H9 (cell line): ENCODE measurements at regions not wholly inside any gene's neighbourhood (a gene's known extent, or its start where the extent isn't known, plus 50 kb on each side); places are given as distances from the start of the nearest gene placed in this dataset.

Experiments
- DNase-seq: peaks from one replicate; pipeline ENCODE4 v3.0.0-alpha.2; 2017
- H2AFZ ChIP-seq: one replicate; pipeline ENCODE4 v1.6.1; 2013; ENCODE audit warnings: mild to moderate bottlenecking, low read length, control low read depth, moderate library complexity
- H2AK5ac ChIP-seq: 2 replicates; pipeline ENCODE4 v1.6.1; 2013; ENCODE audit warnings: low read length, control low read depth, mixed read lengths; ENCODE audit not compliant: insufficient read length
- H2BK120ac ChIP-seq: one replicate; pipeline ENCODE4 v1.6.1; 2013; ENCODE audit warnings: low read depth, mild to moderate bottlenecking, low read length, control low read depth, inconsistent platforms; ENCODE audit not compliant: poor library complexity, severe bottlenecking
- H2BK12ac ChIP-seq: 2 replicates; pipeline ENCODE4 v1.6.1; 2013; ENCODE audit warnings: low read length, control low read depth, mixed read lengths, low read depth; ENCODE audit not compliant: insufficient read length
- H2BK15ac ChIP-seq: 2 replicates; pipeline ENCODE4 v1.6.1; 2013; ENCODE audit warnings: low read depth, low read length, control low read depth
- H2BK20ac ChIP-seq: one replicate; pipeline ENCODE4 v1.6.1; 2013; ENCODE audit warnings: low read depth, mild to moderate bottlenecking, low read length, control low read depth, inconsistent platforms; ENCODE audit not compliant: poor library complexity, severe bottlenecking
- H2BK5ac ChIP-seq: 2 replicates; pipeline ENCODE4 v1.6.1; 2013; ENCODE audit warnings: low read length, control low read depth, mixed read lengths; ENCODE audit not compliant: insufficient read length
- H3K14ac ChIP-seq: 2 replicates; pipeline ENCODE4 v1.6.1; 2013; ENCODE audit warnings: low read length, control low read depth; ENCODE audit not compliant: insufficient read depth
- H3K18ac ChIP-seq: 2 replicates; pipeline ENCODE4 v1.6.1; 2013; ENCODE audit warnings: low read depth, mild to moderate bottlenecking, mixed read lengths, low read length, control low read depth; ENCODE audit not compliant: insufficient read length
- H3K23ac ChIP-seq: 2 replicates; pipeline ENCODE4 v1.6.1; 2013; ENCODE audit warnings: low read length, control low read depth, mixed read lengths, low read depth; ENCODE audit not compliant: insufficient read length
- H3K23me2 ChIP-seq: 2 replicates; pipeline ENCODE4 v1.6.1; 2013; ENCODE audit warnings: low read depth, mild to moderate bottlenecking, mixed read lengths, low read length, control low read depth; ENCODE audit not compliant: insufficient read length, poor library complexity, severe bottlenecking
- H3K27ac ChIP-seq: 2 replicates; pipeline ENCODE4 v1.5.1; 2013; ENCODE audit warnings: low read length, control low read depth, mixed read lengths, low read depth; ENCODE audit not compliant: insufficient read length
- H3K27me3 ChIP-seq: 2 replicates; pipeline ENCODE4 v1.6.1; 2013; ENCODE audit warnings: low read length, control low read depth, inconsistent platforms; ENCODE audit not compliant: insufficient read depth
- H3K4ac ChIP-seq: 2 replicates; pipeline ENCODE4 v1.6.1; 2013; ENCODE audit warnings: low read depth, mild to moderate bottlenecking, control low read depth, inconsistent platforms, low read length, moderate library complexity
- H3K4me1 ChIP-seq: 2 replicates; pipeline ENCODE4 v1.6.1; 2013; ENCODE audit warnings: low read length, control low read depth, inconsistent platforms; ENCODE audit not compliant: insufficient read depth
- H3K4me2 ChIP-seq: 2 replicates; pipeline ENCODE4 v1.6.1; 2013; ENCODE audit warnings: low read length, control low read depth, mixed read lengths; ENCODE audit not compliant: insufficient read length, insufficient read depth
- H3K56ac ChIP-seq: 2 replicates; pipeline ENCODE4 v1.6.1; 2013; ENCODE audit warnings: low read depth, mild to moderate bottlenecking, mixed read lengths, low read length, control low read depth; ENCODE audit not compliant: insufficient read length
- H3K79me1 ChIP-seq: 2 replicates; pipeline ENCODE4 v1.6.1; 2013; ENCODE audit warnings: low read depth, mild to moderate bottlenecking, moderate library complexity, low read length, control low read depth, inconsistent platforms; ENCODE audit not compliant: insufficient read depth, poor library complexity, severe bottlenecking
- H3K79me2 ChIP-seq: 2 replicates; pipeline ENCODE4 v1.6.1; 2013; ENCODE audit warnings: low read length, control low read depth, inconsistent platforms; ENCODE audit not compliant: insufficient read depth
- H3K9ac ChIP-seq: 2 replicates; pipeline ENCODE4 v1.6.1; 2013; ENCODE audit warnings: low read length, control low read depth, mixed read lengths; ENCODE audit not compliant: insufficient read length; ENCODE audit errors: extremely low read depth
- H3K9me3 ChIP-seq: one replicate; pipeline ENCODE4 v1.6.1; 2013; ENCODE audit warnings: low read depth, low read length, inconsistent platforms; ENCODE audit not compliant: control insufficient read depth
- H3T11ph ChIP-seq: one replicate; pipeline ENCODE4 v1.6.1; 2013; ENCODE audit warnings: mild to moderate bottlenecking, low read length, control low read depth, inconsistent platforms
- H4K20me1 ChIP-seq: one replicate; pipeline ENCODE4 v1.6.1; 2013; ENCODE audit not compliant: control insufficient read depth, insufficient read length, insufficient read depth
- H4K5ac ChIP-seq: 2 replicates; pipeline ENCODE4 v1.6.1; 2013; ENCODE audit warnings: low read depth, mild to moderate bottlenecking, mixed read lengths, low read length, control low read depth; ENCODE audit not compliant: insufficient read length
- H4K8ac ChIP-seq: replicated peaks from 2 replicates; pipeline ENCODE4 v1.6.1; 2013; ENCODE audit warnings: low read length, control low read depth, mixed read lengths, low read depth; ENCODE audit not compliant: insufficient read length
- H4K91ac ChIP-seq: 2 replicates; pipeline ENCODE4 v1.6.1; 2013; ENCODE audit warnings: low read depth, mild to moderate bottlenecking, moderate library complexity, mixed read lengths, low read length, control low read depth; ENCODE audit not compliant: insufficient read length
- H3K27ac Mint-ChIP-seq, 3 experiments: 2 replicates in 2 of 3; 3 replicates in 1 of 3; pipeline ENCODE4 v1.8.0; 2020 to 2021; ENCODE audit warnings: mixed read lengths in 3 of 3, mild to moderate bottlenecking in 1 of 3, moderate library complexity in 1 of 3
- H3K27me3 Mint-ChIP-seq: 2 replicates; pipeline ENCODE4 v1.8.0; 2021; ENCODE audit warnings: low read depth, mild to moderate bottlenecking, moderate library complexity, mixed read lengths
- H3K36me3 Mint-ChIP-seq, 3 experiments: 2 replicates in 2 of 3; 3 replicates in 1 of 3; pipeline ENCODE4 v1.8.0; 2020 to 2021; ENCODE audit warnings: low read depth in 3 of 3, mixed read lengths in 3 of 3; ENCODE audit not compliant: insufficient read depth in 1 of 3
- H3K4me1 Mint-ChIP-seq, 2 experiments: 2 replicates each; pipeline ENCODE4 v1.8.0; 2020; ENCODE audit warnings: mixed read lengths in 2 of 2
- H3K4me3 Mint-ChIP-seq, 2 experiments: 2 replicates in 1 of 2; 3 replicates in 1 of 2; pipeline ENCODE4 v1.8.0; 2020 to 2021; ENCODE audit warnings: mild to moderate bottlenecking in 2 of 2, mixed read lengths in 2 of 2, moderate library complexity in 1 of 2
- H3K9me3 Mint-ChIP-seq, 2 experiments: 2 replicates in 1 of 2; 3 replicates in 1 of 2; pipeline ENCODE4 v1.8.0; 2020; ENCODE audit warnings: mild to moderate bottlenecking in 2 of 2, mixed read lengths in 2 of 2, moderate library complexity in 1 of 2
- TF ChIP-seq, protein P1 (sequence below): fragments of 200-600 bp; sonication (generic); conservative IDR thresholded peaks from 3 replicates; pipeline ENCODE4 v1.8.0; 2021; ENCODE audit warnings: antibody characterized with exemption, mild to moderate bottlenecking

GRCh38 chr5:125109293-125109692 lies 362.9 kb upstream of the ZNF608 start:
- Mint-ChIP-seq H3K36me3 (peaks cover 0 to 4% (median 3%) of the 10 kb centered on the region in 3 experiments; a peak in 1 of 7 replicates), H3K4me3 (no peak overlapping the region), H3K9me3 (no peaks in the 10 kb centered on the region; a peak in 1 of 5 replicates), H3K27ac (no peak overlapping the region), H3K4me1 (peaks cover 0 to 3% of the 10 kb centered on the region in 2 experiments; a peak in 2 of 4 replicates), H3K27me3 (no peaks in the 10 kb centered on the region)
- Histone ChIP-seq H2BK20ac (no peak overlapping the region), H3K23ac (no peak overlapping the region), H4K5ac (no peak overlapping the region), H3K4ac (no peak overlapping the region), H2BK12ac (no peak overlapping the region), H2BK5ac (no peak overlapping the region), H4K91ac (no peak overlapping the region), H3K79me2 (no peaks in the 10 kb centered on the region), H2BK120ac (no peak overlapping the region), H4K8ac (no peak overlapping the region), H2AFZ (no peak overlapping the region), H3K79me1 (no peaks in the 10 kb centered on the region), H2AK5ac (no peak overlapping the region), H3T11ph (no peak overlapping the region), H3K56ac (no peak overlapping the region), H3K27me3 (no peaks in the 10 kb centered on the region), H3K9me3 (no peaks in the 10 kb centered on the region), H3K4me2 (no peak overlapping the region), H3K18ac (no peak overlapping the region), H3K14ac (no peak overlapping the region), H4K20me1 (no peaks in the 10 kb centered on the region), H3K9ac (no peak overlapping the region), H3K23me2 (no peaks in the 10 kb centered on the region), H2BK15ac (no peak overlapping the region), H3K4me1 (no peaks in the 10 kb centered on the region), H3K27ac (no peak overlapping the region)
- no peak for DNase-seq
- TF ChIP-seq, protein P1, sequence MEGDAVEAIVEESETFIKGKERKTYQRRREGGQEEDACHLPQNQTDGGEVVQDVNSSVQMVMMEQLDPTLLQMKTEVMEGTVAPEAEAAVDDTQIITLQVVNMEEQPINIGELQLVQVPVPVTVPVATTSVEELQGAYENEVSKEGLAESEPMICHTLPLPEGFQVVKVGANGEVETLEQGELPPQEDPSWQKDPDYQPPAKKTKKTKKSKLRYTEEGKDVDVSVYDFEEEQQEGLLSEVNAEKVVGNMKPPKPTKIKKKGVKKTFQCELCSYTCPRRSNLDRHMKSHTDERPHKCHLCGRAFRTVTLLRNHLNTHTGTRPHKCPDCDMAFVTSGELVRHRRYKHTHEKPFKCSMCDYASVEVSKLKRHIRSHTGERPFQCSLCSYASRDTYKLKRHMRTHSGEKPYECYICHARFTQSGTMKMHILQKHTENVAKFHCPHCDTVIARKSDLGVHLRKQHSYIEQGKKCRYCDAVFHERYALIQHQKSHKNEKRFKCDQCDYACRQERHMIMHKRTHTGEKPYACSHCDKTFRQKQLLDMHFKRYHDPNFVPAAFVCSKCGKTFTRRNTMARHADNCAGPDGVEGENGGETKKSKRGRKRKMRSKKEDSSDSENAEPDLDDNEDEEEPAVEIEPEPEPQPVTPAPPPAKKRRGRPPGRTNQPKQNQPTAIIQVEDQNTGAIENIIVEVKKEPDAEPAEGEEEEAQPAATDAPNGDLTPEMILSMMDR, result no peak
